Stimulated activated naive CD4-positive, alpha-beta T cell treated with Interleukin-2 at 50 U/mL for 16 hours (primary cell): ENCODE measurements at regions not wholly inside any gene's neighbourhood (a gene's known extent, or its start where the extent isn't known, plus 50 kb on each side); places are given as distances from the start of the nearest gene placed in this dataset.
"Not testable (repeated sequence)": the region's sequence is repeated elsewhere in the genome, so short reads cannot be mapped to it uniquely, and the experiment has no call there.

Source experiments
- DNase-seq: peaks from one replicate; lab custom pipeline; 2025; lab: John Stamatoyannopoulos, UW

GRCh38 chr5:36390640-36391039 lies 88.9 kb upstream of the RANBP3L start:
- no peak for DNase-seq

GRCh38 chr5:36392186-36392585 lies 90.5 kb upstream of the RANBP3L start:
- no peak for DNase-seq

- no peak for DNase-seq
Observed at GRCh38 chr5:36392818-36393217, 91.1 kb upstream of the RANBP3L start.

GRCh38 chr5:36393656-36394428 lies 92.1 kb upstream of the RANBP3L start:
- no peak for DNase-seq

GRCh38 chr5:36395260-36395659 lies 93.6 kb upstream of the RANBP3L start:
- DNase-seq = no peak

GRCh38 chr5:36395947-36396346 lies 94.2 kb upstream of the RANBP3L start:
- not testable (repeated sequence) for DNase-seq

GRCh38 chr5:36396640-36397039 lies 94.9 kb upstream of the RANBP3L start:
- DNase-seq = no peak

- no peak for DNase-seq
Observed at GRCh38 chr5:36397901-36398536, 96.3 kb upstream of the RANBP3L start.

GRCh38 chr5:36402512-36402906 lies 100.8 kb upstream of the RANBP3L start:
- DNase-seq = no peak

GRCh38 chr5:36403632-36404311 lies 102.1 kb upstream of the RANBP3L start:
- DNase-seq = no peak

GRCh38 chr5:36406023-36406422 lies 104.3 kb upstream of the RANBP3L start:
- no peak for DNase-seq

- DNase-seq = no peak
Observed at GRCh38 chr5:36407396-36407795, 105.7 kb upstream of the RANBP3L start.

- DNase-seq = not testable (repeated sequence)
Observed at GRCh38 chr5:36409711-36410110, 108.0 kb upstream of the RANBP3L start.

GRCh38 chr5:36410672-36411071 lies 109.0 kb upstream of the RANBP3L start:
- DNase-seq = not testable (repeated sequence)

- DNase-seq = no peak
Observed at GRCh38 chr5:36414869-36415282, 113.2 kb upstream of the RANBP3L start.

- no peak for DNase-seq
Observed at GRCh38 chr5:36416605-36417004, 114.9 kb upstream of the RANBP3L start.

GRCh38 chr5:36417221-36417620 lies 115.5 kb upstream of the RANBP3L start:
- no peak for DNase-seq

- DNase-seq = no peak
Observed at GRCh38 chr5:36417668-36418067, 116.0 kb upstream of the RANBP3L start.

- DNase-seq = no peak
Observed at GRCh38 chr5:36418152-36418979, 116.7 kb upstream of the RANBP3L start.

GRCh38 chr5:36421256-36421655 lies 119.6 kb upstream of the RANBP3L start:
- DNase-seq = no peak

GRCh38 chr5:36422952-36423351 lies 121.2 kb upstream of the RANBP3L start:
- DNase-seq = no peak
